Naive thymus-derived CD8-positive, alpha-beta T cell (primary cell): ENCODE measurements at regions not wholly inside any gene's neighbourhood (a gene's known extent, or its start where the extent isn't known, plus 50 kb on each side); places are given as distances from the start of the nearest gene placed in this dataset.
"Not testable (repeated sequence)": the region's sequence is repeated elsewhere in the genome, so short reads cannot be mapped to it uniquely, and the experiment has no call there.

Experiments
- ATAC-seq, 2 donors: fragments of 150-1000 bp; cut with Tn5 transposase in 1 of 2; sonication (Bioruptor Pico), chemical (Tn5 transposase) in 1 of 2; 1 replicate in 1 of 2; 2 replicates in 1 of 2; pipeline ENCODE4 v1.10.0; 2021; ENCODE audit warnings: mild to moderate bottlenecking in 2 of 2, moderate library complexity in 2 of 2
- POLR2A ChIA-PET: fragments of 350-600 bp; sonication (Branson Sonifier 250); formaldehyde crosslinking; loops from one replicate; lab custom pipeline; 2021; ENCODE audit warnings: antibody characterized with exemption; lab: Charles Lee
- DNase-seq, 10 donors: peaks; one replicate each; pipeline versions ENCODE4 v3.0.0 to v3.0.0-alpha.2; 2020 to 2022
- H3K27ac Mint-ChIP-seq, 10 donors: one replicate each; pipeline ENCODE4 v1.8.0; 2020 to 2022; ENCODE audit warnings: mild to moderate bottlenecking in 10 of 10, mixed read lengths in 10 of 10, moderate library complexity in 4 of 10, inconsistent platforms in 1 of 10
- H3K27me3 Mint-ChIP-seq, 5 donors: one replicate each; pipeline ENCODE4 v1.8.0; 2021 to 2022; ENCODE audit warnings: mixed read lengths in 5 of 5
- H3K36me3 Mint-ChIP-seq, 3 donors: one replicate each; pipeline ENCODE4 v1.8.0; 2020 to 2022; ENCODE audit warnings: mixed read lengths in 3 of 3, mild to moderate bottlenecking in 2 of 3, inconsistent platforms in 1 of 3
- H3K4me1 Mint-ChIP-seq, 4 donors: one replicate each; pipeline ENCODE4 v1.8.0; 2021 to 2022; ENCODE audit warnings: mixed read lengths in 4 of 4
- H3K4me3 Mint-ChIP-seq, 10 donors: one replicate each; pipeline ENCODE4 v1.8.0; 2020 to 2022; ENCODE audit warnings: mild to moderate bottlenecking in 10 of 10, mixed read lengths in 10 of 10, moderate library complexity in 6 of 10, inconsistent platforms in 1 of 10
- H3K9me3 Mint-ChIP-seq, 9 donors: one replicate each; pipeline ENCODE4 v1.8.0; 2020 to 2022; ENCODE audit warnings: mixed read lengths in 9 of 9, mild to moderate bottlenecking in 3 of 9, inconsistent platforms in 1 of 9, moderate library complexity in 1 of 9

GRCh38 chr5:38670878-38671277, 114.4 kb upstream of the LIFR start:
- Mint-ChIP-seq H3K27me3 (peaks cover 4 to 21% (median 19%) of the 10 kb centered on the region in 5 donors), H3K36me3 (no peaks in the 10 kb centered on the region), H3K27ac (no peak overlapping the region), H3K4me1 (no peaks in the 10 kb centered on the region), H3K9me3 (peaks cover 0 to 8% (median 3%) of the 10 kb centered on the region in 9 donors), H3K4me3 (no peak overlapping the region)
- ATAC-seq = no peak
- POLR2A ChIA-PET = no interaction called here
- no peak for DNase-seq

DNA sequence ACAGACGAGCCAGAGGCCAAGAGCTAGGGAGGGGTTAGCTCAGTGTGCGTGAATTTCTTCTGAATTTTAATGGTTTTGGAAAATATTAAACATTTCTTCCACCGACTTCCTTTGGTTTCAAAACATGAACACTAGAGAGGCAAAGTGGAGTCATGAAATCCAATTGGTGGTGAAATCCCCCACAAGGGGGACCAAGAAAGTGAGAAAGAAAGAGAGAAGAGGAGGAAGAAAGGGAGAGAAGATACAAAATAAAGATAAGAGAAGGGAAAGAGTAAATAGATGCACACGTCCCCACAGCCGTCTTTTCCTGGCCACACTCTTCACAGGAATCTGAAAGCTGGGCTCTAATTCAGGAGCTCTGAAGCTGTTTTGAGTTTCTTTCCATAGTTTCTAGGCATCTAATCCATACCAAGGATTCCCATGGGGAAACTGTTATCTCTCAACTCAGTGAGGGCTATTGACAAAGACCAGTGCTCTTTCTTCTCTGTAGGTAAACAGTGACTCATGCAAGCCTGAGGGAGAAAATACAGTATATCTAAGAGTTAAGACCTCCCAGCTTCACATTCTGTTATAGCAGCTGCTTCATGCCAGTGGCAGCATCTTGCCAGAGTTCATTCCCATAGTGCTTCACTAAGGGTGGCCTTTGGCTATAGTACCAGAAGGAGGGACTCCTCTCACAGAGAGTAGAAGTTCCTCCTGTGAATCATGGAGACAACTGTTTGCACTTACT, 115.8 kb upstream of the LIFR start:
- Mint-ChIP-seq H3K27me3 (peaks cover 2 to 12% (median 11%) of the 10 kb centered on the region in 5 donors), H3K4me1 (no peaks in the 10 kb centered on the region), H3K4me3 (no peak overlapping the region), H3K36me3 (no peaks in the 10 kb centered on the region), H3K27ac (no peak overlapping the region), H3K9me3 (peaks cover 0 to 11% (median 3%) of the 10 kb centered on the region in 9 donors)
- ATAC-seq (no peak), DNase-seq (no peak)
- POLR2A ChIA-PET = no interaction called here

DNA sequence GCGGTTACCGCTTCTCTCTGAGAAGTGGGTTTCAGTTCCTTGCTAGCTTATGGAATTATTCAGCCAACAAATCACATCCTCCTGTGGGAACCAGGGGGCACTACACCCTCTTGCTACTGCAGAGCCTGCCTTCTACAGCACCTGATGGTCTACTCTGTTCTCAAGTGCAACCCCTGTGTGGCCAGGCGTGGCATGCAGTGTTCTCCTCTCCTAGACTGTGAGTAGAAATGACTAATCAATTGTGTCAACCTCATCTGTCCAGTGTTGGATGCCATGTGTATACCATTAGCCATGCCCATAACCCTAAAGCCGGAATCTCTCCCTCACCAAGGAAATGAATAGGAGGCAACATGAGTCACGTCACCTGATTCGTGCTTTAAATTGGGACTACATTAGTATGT, 117.2 kb upstream of the LIFR start:
- ATAC-seq (no peak), DNase-seq (no peak)
- Mint-ChIP-seq H3K36me3 (no peaks in the 10 kb centered on the region), H3K4me3 (no peak overlapping the region), H3K4me1 (no peaks in the 10 kb centered on the region), H3K9me3 (peaks cover 0 to 11% (median 3%) of the 10 kb centered on the region in 9 donors), H3K27me3 (peaks cover 4 to 12% (median 9%) of the 10 kb centered on the region in 5 donors), H3K27ac (no peak overlapping the region)
- POLR2A ChIA-PET = no interaction called here

DNA sequence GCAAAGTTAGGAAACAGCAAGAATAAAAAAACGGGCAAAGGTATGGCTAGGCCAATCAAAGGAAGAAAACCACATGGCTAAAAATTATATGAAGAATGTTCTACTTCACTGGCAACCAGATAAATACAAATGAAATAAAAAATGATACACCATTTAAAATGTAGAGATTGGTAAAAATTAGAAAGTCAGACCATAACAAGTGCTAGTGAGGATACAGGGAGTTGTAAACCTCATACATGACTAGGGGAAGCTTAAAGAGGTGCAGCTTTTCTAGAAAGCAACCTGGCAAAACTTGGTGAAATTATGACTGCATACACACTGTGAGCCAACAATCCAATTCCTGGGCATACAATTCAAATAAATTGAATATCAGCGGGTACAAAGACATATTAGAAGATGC, 119.0 kb upstream of the LIFR start:
- Mint-ChIP-seq H3K4me3 (no peak overlapping the region), H3K36me3 (no peaks in the 10 kb centered on the region), H3K4me1 (no peaks in the 10 kb centered on the region), H3K27me3 (peaks cover 4 to 11% (median 8%) of the 10 kb centered on the region in 5 donors), H3K9me3 (peaks cover 0 to 11% (median 3%) of the 10 kb centered on the region in 9 donors), H3K27ac (no peak overlapping the region)
- no peak for DNase-seq
- POLR2A ChIA-PET = no interaction called here
- no peak for ATAC-seq

GRCh38 chr5:38677636-38678035, 121.2 kb upstream of the LIFR start:
- Mint-ChIP-seq H3K27me3 (peaks cover 4 to 12% (median 8%) of the 10 kb centered on the region in 5 donors), H3K36me3 (no peaks in the 10 kb centered on the region), H3K27ac (no peak overlapping the region), H3K4me1 (no peaks in the 10 kb centered on the region), H3K9me3 (peaks cover 0 to 11% (median 3%) of the 10 kb centered on the region in 9 donors), H3K4me3 (no peak overlapping the region)
- DNase-seq = no peak
- POLR2A ChIA-PET = no interaction called here
- no peak for ATAC-seq

- Mint-ChIP-seq H3K27me3 (peaks cover 3 to 12% (median 4%) of the 10 kb centered on the region in 5 donors), H3K4me3 (no peak overlapping the region), H3K4me1 (no peaks in the 10 kb centered on the region), H3K9me3 (peaks cover 0 to 11% (median 3%) of the 10 kb centered on the region in 9 donors), H3K27ac (no peak overlapping the region), H3K36me3 (no peaks in the 10 kb centered on the region)
- no peak for DNase-seq
- POLR2A ChIA-PET = no interaction called here
- ATAC-seq = no peak
Observed at GRCh38 chr5:38678076-38678475, 121.6 kb upstream of the LIFR start.

GRCh38 chr5:38678697-38679096, 122.3 kb upstream of the LIFR start:
- POLR2A ChIA-PET, ATAC-seq, H3K4me1 Mint-ChIP-seq, H3K4me3 Mint-ChIP-seq, H3K27ac Mint-ChIP-seq, DNase-seq, H3K36me3 Mint-ChIP-seq: not testable (repeated sequence)
- peaks cover 0 to 11% (median 3%) of the 10 kb centered on the region in 9 donors for H3K9me3 Mint-ChIP-seq
- peaks cover 0 to 12% (median 4%) of the 10 kb centered on the region in 5 donors for H3K27me3 Mint-ChIP-seq

DNA sequence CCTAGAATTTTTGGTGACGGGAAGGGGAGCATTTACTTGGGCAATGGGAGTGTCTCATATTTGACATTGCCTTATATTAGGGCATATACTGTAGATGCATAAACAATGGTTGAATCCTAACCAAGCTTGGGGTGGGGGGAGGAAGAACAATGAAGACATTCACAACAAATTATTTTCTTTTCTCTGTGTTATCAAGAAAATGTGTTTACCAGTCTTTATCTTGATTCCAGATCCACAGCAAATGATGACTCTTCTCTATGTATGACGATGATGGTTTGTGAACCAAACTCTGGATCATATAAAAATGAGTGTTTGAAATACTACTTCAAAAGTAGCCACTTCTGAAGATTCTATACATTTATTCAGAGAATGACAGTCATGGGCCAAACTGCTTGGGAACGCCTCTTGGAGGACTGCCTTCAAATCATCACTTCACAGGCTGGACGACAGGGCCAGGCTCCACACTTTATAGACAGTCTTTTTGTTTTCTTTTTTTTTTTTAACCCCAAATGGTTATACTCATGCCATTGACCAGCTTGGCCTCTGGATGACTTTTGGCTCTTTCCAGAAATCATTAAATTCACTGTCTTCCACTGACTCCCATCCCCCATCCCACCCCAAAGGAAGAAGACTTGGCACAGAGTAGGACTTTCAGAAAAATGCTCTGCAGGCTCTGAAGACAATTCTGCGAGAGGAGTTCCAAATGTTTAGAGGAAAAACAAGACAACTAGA, 123.8 kb upstream of the LIFR start:
- ATAC-seq = no peak
- H3K27ac Mint-ChIP-seq = no peak overlapping the region

GRCh38 chr5:38681029-38681706, 124.7 kb upstream of the LIFR start:
- DNase-seq (no peak), ATAC-seq (no peak)
- H3K27me3 Mint-ChIP-seq = peaks cover 0 to 7% (median 3%) of the 10 kb centered on the region in 5 donors
- H3K27ac Mint-ChIP-seq = no peak overlapping the region
- POLR2A ChIA-PET = no interaction called here
- no peak overlapping the region for H3K4me3 Mint-ChIP-seq
- no peaks in the 10 kb centered on the region for H3K4me1 Mint-ChIP-seq
- no peaks in the 10 kb centered on the region for H3K36me3 Mint-ChIP-seq
- H3K9me3 Mint-ChIP-seq = peaks cover 0 to 11% (median 0%) of the 10 kb centered on the region in 9 donors

More for the DNA sequence above, 123.8 kb upstream of the LIFR start:
- Mint-ChIP-seq H3K36me3 (no peaks in the 10 kb centered on the region), H3K27me3 (peaks cover 0 to 7% (median 3%) of the 10 kb centered on the region in 5 donors), H3K4me3 (no peak overlapping the region), H3K9me3 (peaks cover 0 to 11% (median 2%) of the 10 kb centered on the region in 9 donors), H3K4me1 (no peaks in the 10 kb centered on the region)
- no peak for DNase-seq
- POLR2A ChIA-PET = no interaction called here

- peaks cover 0 to 14% (median 2%) of the 10 kb centered on the region in 9 donors for H3K9me3 Mint-ChIP-seq
- DNase-seq (no peak), ATAC-seq (no peak)
- peaks cover 0 to 9% (median 3%) of the 10 kb centered on the region in 5 donors for H3K27me3 Mint-ChIP-seq
- H3K36me3 Mint-ChIP-seq = no peaks in the 10 kb centered on the region
- H3K4me3 Mint-ChIP-seq = no peak overlapping the region
- POLR2A ChIA-PET = no interaction called here
- H3K27ac Mint-ChIP-seq = no peak overlapping the region
- H3K4me1 Mint-ChIP-seq = no peaks in the 10 kb centered on the region
Observed at GRCh38 chr5:38681966-38682365, 125.5 kb upstream of the LIFR start.

DNA sequence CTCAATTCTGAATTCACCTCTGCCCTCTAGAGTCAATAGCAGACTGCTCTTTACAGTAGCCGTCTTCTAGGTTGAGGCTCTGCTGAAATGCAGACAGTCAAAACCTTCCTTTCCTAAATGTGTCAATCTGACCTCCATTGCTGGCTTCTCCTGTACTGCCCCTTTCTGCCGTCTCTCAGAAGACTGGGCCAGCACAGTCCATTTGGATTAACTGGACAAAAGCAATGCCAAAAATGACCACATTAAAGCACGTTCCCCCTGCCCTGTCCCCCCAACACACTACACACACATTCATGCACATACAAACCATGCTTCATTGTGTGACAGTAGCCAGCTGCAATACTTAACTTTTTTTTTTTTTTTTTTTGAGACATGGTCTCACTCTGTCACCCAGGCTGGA, 130.2 kb upstream of the LIFR start:
- no peak for DNase-seq
- H3K27ac Mint-ChIP-seq = no peak overlapping the region
- H3K36me3 Mint-ChIP-seq = peaks cover 0 to 17% (median 0%) of the 10 kb centered on the region in 3 donors
- H3K4me3 Mint-ChIP-seq = no peak overlapping the region
- peaks cover 9 to 37% (median 27%) of the 10 kb centered on the region in 5 donors for H3K27me3 Mint-ChIP-seq
- peaks cover 0 to 35% (median 7%) of the 10 kb centered on the region in 9 donors for H3K9me3 Mint-ChIP-seq
- POLR2A ChIA-PET = no interaction called here
- no peak for ATAC-seq
- peaks cover 0 to 2% (median 0%) of the 10 kb centered on the region in 4 donors for H3K4me1 Mint-ChIP-seq

DNA sequence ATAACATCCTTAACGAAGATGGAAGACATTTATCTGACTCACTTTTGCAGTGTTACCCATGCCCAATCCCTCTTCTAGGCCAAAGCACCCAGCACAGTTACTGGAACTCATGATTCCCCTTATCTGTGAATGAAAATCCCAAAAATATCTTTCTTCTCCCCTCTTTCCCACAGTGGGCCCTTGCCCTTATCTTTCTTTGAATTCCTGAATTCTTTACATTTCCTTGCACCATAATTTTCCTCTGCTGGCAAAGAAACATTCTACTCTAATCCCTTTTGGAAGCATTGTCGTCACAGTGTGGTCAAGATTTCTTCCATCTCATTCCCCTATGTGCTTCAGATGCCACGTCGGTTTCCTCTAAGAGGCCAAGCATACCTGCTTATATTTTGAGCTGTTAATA, 135.9 kb upstream of the LIFR start:
- H3K27me3 Mint-ChIP-seq = peaks cover 18 to 70% (median 45%) of the 10 kb centered on the region in 5 donors
- POLR2A ChIA-PET = no interaction called here
- peaks cover 0 to 2% (median 0%) of the 10 kb centered on the region in 4 donors for H3K4me1 Mint-ChIP-seq
- H3K9me3 Mint-ChIP-seq = peaks cover 0 to 22% (median 7%) of the 10 kb centered on the region in 9 donors
- no peak for ATAC-seq
- DNase-seq = no peak
- peaks cover 0 to 22% (median 0%) of the 10 kb centered on the region in 3 donors for H3K36me3 Mint-ChIP-seq
- H3K27ac Mint-ChIP-seq = no peak overlapping the region
- H3K4me3 Mint-ChIP-seq = no peak overlapping the region
